HL-60 (cell line): ENCODE measurements at regions not wholly inside any gene's neighbourhood (a gene's known extent, or its start where the extent isn't known, plus 50 kb on each side); places are given as distances from the start of the nearest gene placed in this dataset.

Experiments
- CTCF ChIP-seq: IDR thresholded peaks from one replicate; pipeline ENCODE4 v1.5.1; 2011; ENCODE audit warnings: low read length, control low read depth, inconsistent platforms; ENCODE audit not compliant: insufficient read depth
- GABPA ChIP-seq: IDR thresholded peaks from 2 replicates; pipeline ENCODE4 v1.6.1; 2012; ENCODE audit warnings: low read depth
- POLR2AphosphoS5 ChIP-seq: IDR thresholded peaks from 2 replicates; pipeline ENCODE4 v1.6.1; 2012; ENCODE audit warnings: low read depth
- REST ChIP-seq: IDR thresholded peaks from 2 replicates; pipeline ENCODE4 v1.6.1; 2012; ENCODE audit warnings: low read depth; ENCODE audit not compliant: insufficient replicate concordance
- SPI1 ChIP-seq: IDR thresholded peaks from 2 replicates; pipeline ENCODE4 v1.6.1; 2012; ENCODE audit warnings: low read depth, mild to moderate bottlenecking, borderline replicate concordance

GRCh38 chr6:125604257-125604656 is 145.2 kb upstream of the HEY2 start:
- TF ChIP-seq CTCF (no peak), POLR2AphosphoS5 (no peak), SPI1 (no peak), REST (no peak), GABPA (no peak)
